ENCODE measurements at regions not wholly inside any gene's neighbourhood (a gene's known extent, or its start where the extent isn't known, plus 50 kb on each side); places are given as distances from the start of the nearest gene placed in this dataset.

DNA sequence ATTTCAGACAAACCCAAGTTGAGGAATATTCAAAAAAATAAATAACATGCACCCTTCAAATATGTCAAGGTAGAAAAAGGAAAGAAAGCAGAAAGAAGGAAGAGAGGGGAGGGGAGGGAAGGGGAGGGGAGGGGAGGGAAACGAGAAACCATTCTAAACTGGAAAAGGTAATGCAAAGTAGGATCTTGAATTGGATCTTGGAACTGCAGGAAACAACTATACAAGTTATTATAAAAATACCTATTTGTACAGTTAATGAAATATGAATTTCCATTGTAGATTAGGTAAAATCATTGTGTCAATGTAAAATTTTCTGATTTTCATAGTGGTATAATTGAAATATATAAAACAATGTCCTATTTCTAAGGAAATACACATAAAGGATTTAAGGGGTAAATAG, 668.4 kb downstream of the FAT4 start:
- no peak for DNase-seq
- Histone ChIP-seq H3K4me1 (ENCODE audit: control extremely low read depth in 1 of 4, control insufficient read depth in 4 of 4, insufficient read depth in 4 of 4, low read length in 3 of 4) (no peaks in the 10 kb centered on the region), H3K4me3 (ENCODE audit: control insufficient read depth in 1 of 7, extremely low read depth in 1 of 7, insufficient read depth in 4 of 7, low read depth in 2 of 7, low read length in 6 of 7) (no peak overlapping the region), H3K36me3 (ENCODE audit: control insufficient read depth in 4 of 4, insufficient read depth in 4 of 4, low read length in 3 of 4) (no peaks in the 10 kb centered on the region), H3K9me3 (ENCODE audit: control extremely low read depth in 1 of 5, control insufficient read depth in 4 of 5, insufficient read depth in 2 of 5, low read depth in 1 of 5, low read length in 4 of 5) (no peaks in the 10 kb centered on the region), H3K27me3 (replicated peaks in 2 of 5; ENCODE audit: control insufficient read depth in 4 of 5, insufficient read depth in 5 of 5, low read length in 4 of 5) (peaks cover 0 to 2% (median 0%) of the 10 kb centered on the region in 5 experiments), H3K27ac (ENCODE audit: insufficient read depth in 1 of 2, low read depth in 1 of 2, low read length in 2 of 2, poor library complexity in 1 of 2, severe bottlenecking in 2 of 2) (no peak overlapping the region)
- ChIA-PET POLR2A (no interaction called here), CTCF (no interaction called here)
- no CpG with 5 or more reads among the region's 1 CpG for WGBS (ENCODE audit: insufficient coverage)

DNA sequence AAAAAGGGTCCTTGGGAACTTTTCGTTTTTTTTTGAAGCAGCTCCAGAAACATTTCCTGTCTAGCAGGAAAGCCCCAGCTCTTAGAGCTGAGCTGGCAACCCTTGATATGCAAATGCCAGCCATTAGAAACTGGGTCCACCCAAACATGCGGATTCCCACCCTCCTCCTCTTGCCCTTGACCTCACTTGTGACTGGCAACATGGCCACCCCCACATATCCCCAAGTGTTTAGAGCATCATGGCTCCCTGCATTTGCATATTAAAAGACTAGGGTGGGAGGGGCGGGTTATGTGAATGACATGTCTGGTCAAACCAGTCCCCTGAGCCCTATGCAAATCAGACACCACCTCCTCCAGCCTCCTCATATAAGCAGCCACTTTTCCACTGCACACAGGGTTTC, 671.1 kb downstream of the FAT4 start:
- Histone ChIP-seq H3K36me3 (ENCODE audit: control insufficient read depth in 4 of 4, insufficient read depth in 4 of 4, low read length in 3 of 4) (no peaks in the 10 kb centered on the region), H3K27ac (ENCODE audit: insufficient read depth in 1 of 2, low read depth in 1 of 2, low read length in 2 of 2, poor library complexity in 1 of 2, severe bottlenecking in 2 of 2) (peak overlapping the region in 1 of 2 experiments; percentile 25), H3K4me3 (ENCODE audit: control insufficient read depth in 1 of 7, extremely low read depth in 1 of 7, insufficient read depth in 4 of 7, low read depth in 2 of 7, low read length in 6 of 7) (no peak overlapping the region), H3K4me1 (ENCODE audit: control extremely low read depth in 1 of 4, control insufficient read depth in 4 of 4, insufficient read depth in 4 of 4, low read length in 3 of 4) (no peaks in the 10 kb centered on the region), H3K27me3 (replicated peaks in 2 of 5; ENCODE audit: control insufficient read depth in 4 of 5, insufficient read depth in 5 of 5, low read length in 4 of 5) (no peaks in the 10 kb centered on the region), H3K9me3 (ENCODE audit: control extremely low read depth in 1 of 5, control insufficient read depth in 4 of 5, insufficient read depth in 2 of 5, low read depth in 1 of 5, low read length in 4 of 5) (no peaks in the 10 kb centered on the region)
- POLR2A ChIA-PET = no interaction called here
- CTCF ChIA-PET = no interaction called here
- peak in 2 of 3 donors; percentile 17 to 20 for DNase-seq
- WGBS (ENCODE audit: insufficient coverage) = 40% methylated on average over 1 of the region's 3 CpGs

DNA sequence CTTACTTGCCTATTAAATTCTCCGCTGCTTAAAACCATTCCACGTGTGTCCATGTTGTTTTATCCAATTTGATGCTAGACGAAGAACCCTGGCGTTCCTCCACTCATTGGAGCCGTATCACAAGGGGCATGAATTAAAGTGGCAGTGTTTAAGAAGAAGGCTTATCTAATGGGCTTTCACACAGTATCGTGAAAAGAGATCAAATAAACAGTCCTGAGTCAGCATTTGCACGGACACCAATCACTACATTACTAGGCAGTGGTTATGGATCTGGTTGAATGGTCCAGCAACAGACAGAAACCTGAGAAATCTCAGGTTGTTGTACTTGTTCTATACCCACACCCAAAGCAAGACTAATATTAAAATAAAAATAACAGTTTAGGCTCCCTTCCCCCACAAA, 671.6 kb downstream of the FAT4 start:
- ChIA-PET CTCF (no interaction called here), POLR2A (no interaction called here)
- 100% methylated on average over 5 of the region's 7 CpGs for WGBS (ENCODE audit: insufficient coverage)

DNA sequence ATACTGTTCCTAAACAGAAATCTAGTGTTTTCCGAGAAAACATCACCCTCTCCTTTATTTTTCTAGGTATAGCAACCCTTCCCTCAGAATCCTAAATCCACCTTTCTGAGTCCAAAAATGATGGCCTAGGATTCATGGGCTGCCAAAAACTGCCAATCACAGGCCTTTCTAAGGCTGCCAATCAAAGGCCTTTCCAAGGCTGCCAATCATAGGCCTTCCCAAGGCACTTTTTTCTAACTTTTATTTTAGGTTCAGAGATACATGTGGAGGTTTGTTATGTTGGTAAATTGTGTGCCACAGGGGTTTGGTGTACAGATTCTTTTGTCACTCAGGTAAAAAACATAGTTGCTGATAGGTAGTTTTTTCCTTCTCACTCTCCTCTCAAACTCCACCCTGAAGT, 673.7 kb downstream of the FAT4 start:
- no peaks in the 10 kb centered on the region for H3K27me3 ChIP-seq (replicated peaks in 2 of 5; ENCODE audit: control insufficient read depth in 4 of 5, insufficient read depth in 5 of 5, low read length in 4 of 5)
- H3K4me3 ChIP-seq (ENCODE audit: control insufficient read depth in 1 of 7, extremely low read depth in 1 of 7, insufficient read depth in 4 of 7, low read depth in 2 of 7, low read length in 6 of 7) = no peak overlapping the region
- WGBS (ENCODE audit: insufficient coverage) = 100% methylated on average over 1 of the region's 1 CpG
- ChIA-PET CTCF (no interaction called here), POLR2A (no interaction called here)
- H3K4me1 ChIP-seq (ENCODE audit: control extremely low read depth in 1 of 4, control insufficient read depth in 4 of 4, insufficient read depth in 4 of 4, low read length in 3 of 4) = no peaks in the 10 kb centered on the region
- H3K27ac ChIP-seq (ENCODE audit: insufficient read depth in 1 of 2, low read depth in 1 of 2, low read length in 2 of 2, poor library complexity in 1 of 2, severe bottlenecking in 2 of 2) = no peak overlapping the region
- H3K36me3 ChIP-seq (ENCODE audit: control insufficient read depth in 4 of 4, insufficient read depth in 4 of 4, low read length in 3 of 4) = no peaks in the 10 kb centered on the region
- DNase-seq = no peak
- no peaks in the 10 kb centered on the region for H3K9me3 ChIP-seq (ENCODE audit: control extremely low read depth in 1 of 5, control insufficient read depth in 4 of 5, insufficient read depth in 2 of 5, low read depth in 1 of 5, low read length in 4 of 5)

More for the DNA sequence above, 671.6 kb downstream of the FAT4 start:
- DNase-seq = no peak
- Histone ChIP-seq H3K36me3 (ENCODE audit: control insufficient read depth in 4 of 4, insufficient read depth in 4 of 4, low read length in 3 of 4) (no peaks in the 10 kb centered on the region), H3K27ac (ENCODE audit: insufficient read depth in 1 of 2, low read depth in 1 of 2, low read length in 2 of 2, poor library complexity in 1 of 2, severe bottlenecking in 2 of 2) (no peak overlapping the region), H3K9me3 (ENCODE audit: control extremely low read depth in 1 of 5, control insufficient read depth in 4 of 5, insufficient read depth in 2 of 5, low read depth in 1 of 5, low read length in 4 of 5) (no peaks in the 10 kb centered on the region), H3K4me3 (ENCODE audit: control insufficient read depth in 1 of 7, extremely low read depth in 1 of 7, insufficient read depth in 4 of 7, low read depth in 2 of 7, low read length in 6 of 7) (no peak overlapping the region), H3K27me3 (replicated peaks in 2 of 5; ENCODE audit: control insufficient read depth in 4 of 5, insufficient read depth in 5 of 5, low read length in 4 of 5) (no peaks in the 10 kb centered on the region), H3K4me1 (ENCODE audit: control extremely low read depth in 1 of 4, control insufficient read depth in 4 of 4, insufficient read depth in 4 of 4, low read length in 3 of 4) (no peaks in the 10 kb centered on the region)

DNA sequence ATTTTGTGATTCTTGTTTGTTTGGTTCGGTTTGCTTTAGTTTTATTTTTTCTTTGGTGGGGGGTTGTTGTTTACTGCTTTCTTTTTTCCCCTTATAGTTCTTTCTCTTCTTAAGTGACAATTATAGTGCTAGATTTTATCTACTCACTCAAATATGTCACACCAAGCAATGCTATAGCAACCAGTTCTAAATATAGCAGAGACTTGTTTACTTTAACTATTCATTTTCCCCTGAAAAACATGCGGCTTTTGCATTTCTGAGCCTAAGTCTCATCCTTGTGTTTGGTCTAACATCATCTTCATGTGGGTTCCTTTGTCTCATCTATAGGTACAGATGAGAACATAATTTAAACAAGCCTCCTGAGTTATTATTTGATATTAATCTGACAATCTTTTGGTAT, 676.6 kb downstream of the FAT4 start:
- DNase-seq = no peak
- WGBS (ENCODE audit: insufficient coverage) = no CpG with 5 or more reads among the region's 2 CpGs
- Histone ChIP-seq H3K36me3 (ENCODE audit: control insufficient read depth in 4 of 4, insufficient read depth in 4 of 4, low read length in 3 of 4) (no peaks in the 10 kb centered on the region), H3K4me3 (ENCODE audit: control insufficient read depth in 1 of 7, extremely low read depth in 1 of 7, insufficient read depth in 4 of 7, low read depth in 2 of 7, low read length in 6 of 7) (no peak overlapping the region), H3K27ac (ENCODE audit: insufficient read depth in 1 of 2, low read depth in 1 of 2, low read length in 2 of 2, poor library complexity in 1 of 2, severe bottlenecking in 2 of 2) (no peak overlapping the region), H3K9me3 (ENCODE audit: control extremely low read depth in 1 of 5, control insufficient read depth in 4 of 5, insufficient read depth in 2 of 5, low read depth in 1 of 5, low read length in 4 of 5) (no peaks in the 10 kb centered on the region), H3K4me1 (ENCODE audit: control extremely low read depth in 1 of 4, control insufficient read depth in 4 of 4, insufficient read depth in 4 of 4, low read length in 3 of 4) (no peaks in the 10 kb centered on the region), H3K27me3 (replicated peaks in 2 of 5; ENCODE audit: control insufficient read depth in 4 of 5, insufficient read depth in 5 of 5, low read length in 4 of 5) (no peaks in the 10 kb centered on the region)
- ChIA-PET CTCF (no interaction called here), POLR2A (no interaction called here)

DNA sequence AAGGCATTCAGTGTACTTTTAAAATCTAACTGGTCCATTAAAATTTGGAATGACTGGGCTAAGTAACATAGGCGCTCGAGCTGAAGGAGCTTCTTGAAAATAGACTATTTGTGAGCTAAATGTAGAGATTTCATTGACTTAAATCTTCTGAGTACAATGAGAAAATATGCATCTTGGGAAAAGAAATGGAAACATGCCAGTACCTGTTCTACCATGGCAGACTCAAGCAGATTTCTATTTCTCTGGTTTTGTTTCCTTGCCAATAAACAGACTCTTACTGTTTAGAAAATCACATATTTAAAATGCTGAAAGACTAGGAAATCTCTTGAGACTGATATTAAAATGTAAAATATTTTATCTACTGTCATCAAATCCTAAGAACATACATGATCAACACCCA, 678.1 kb downstream of the FAT4 start:
- no peak overlapping the region for H3K4me3 ChIP-seq (ENCODE audit: control insufficient read depth in 1 of 7, extremely low read depth in 1 of 7, insufficient read depth in 4 of 7, low read depth in 2 of 7, low read length in 6 of 7)
- DNase-seq = no peak
- no peaks in the 10 kb centered on the region for H3K4me1 ChIP-seq (ENCODE audit: control extremely low read depth in 1 of 4, control insufficient read depth in 4 of 4, insufficient read depth in 4 of 4, low read length in 3 of 4)
- no peaks in the 10 kb centered on the region for H3K36me3 ChIP-seq (ENCODE audit: control insufficient read depth in 4 of 4, insufficient read depth in 4 of 4, low read length in 3 of 4)
- no peak overlapping the region for H3K27ac ChIP-seq (ENCODE audit: insufficient read depth in 1 of 2, low read depth in 1 of 2, low read length in 2 of 2, poor library complexity in 1 of 2, severe bottlenecking in 2 of 2)
- no peaks in the 10 kb centered on the region for H3K9me3 ChIP-seq (ENCODE audit: control extremely low read depth in 1 of 5, control insufficient read depth in 4 of 5, insufficient read depth in 2 of 5, low read depth in 1 of 5, low read length in 4 of 5)
- WGBS (ENCODE audit: insufficient coverage) = 94% methylated on average over 2 of the region's 2 CpGs
- H3K27me3 ChIP-seq (replicated peaks in 2 of 5; ENCODE audit: control insufficient read depth in 4 of 5, insufficient read depth in 5 of 5, low read length in 4 of 5) = no peaks in the 10 kb centered on the region
- ChIA-PET POLR2A (no interaction called here), CTCF (no interaction called here)

DNA sequence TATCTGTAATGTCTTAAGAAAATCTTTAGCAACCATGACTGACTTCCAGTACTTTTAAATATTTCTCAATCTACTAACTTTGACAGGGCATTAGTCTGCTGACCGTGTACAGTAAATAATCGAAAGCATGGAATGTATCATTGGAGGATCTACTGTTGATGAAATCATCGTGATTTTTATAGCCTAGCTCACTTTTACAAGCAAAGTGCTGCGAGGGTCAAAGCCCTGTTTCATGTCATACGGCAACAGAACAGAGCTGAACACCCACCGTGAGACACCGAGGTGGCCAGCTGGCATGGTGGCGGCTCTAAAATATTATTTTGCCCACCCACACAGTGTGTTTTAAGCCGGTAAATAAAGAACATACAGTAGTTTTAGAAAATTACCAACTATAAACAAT, 679.3 kb downstream of the FAT4 start:
- Histone ChIP-seq H3K36me3 (ENCODE audit: control insufficient read depth in 4 of 4, insufficient read depth in 4 of 4, low read length in 3 of 4) (no peaks in the 10 kb centered on the region), H3K4me1 (ENCODE audit: control extremely low read depth in 1 of 4, control insufficient read depth in 4 of 4, insufficient read depth in 4 of 4, low read length in 3 of 4) (no peaks in the 10 kb centered on the region), H3K9me3 (ENCODE audit: control extremely low read depth in 1 of 5, control insufficient read depth in 4 of 5, insufficient read depth in 2 of 5, low read depth in 1 of 5, low read length in 4 of 5) (no peaks in the 10 kb centered on the region), H3K27ac (ENCODE audit: insufficient read depth in 1 of 2, low read depth in 1 of 2, low read length in 2 of 2, poor library complexity in 1 of 2, severe bottlenecking in 2 of 2) (no peak overlapping the region), H3K4me3 (ENCODE audit: control insufficient read depth in 1 of 7, extremely low read depth in 1 of 7, insufficient read depth in 4 of 7, low read depth in 2 of 7, low read length in 6 of 7) (no peak overlapping the region), H3K27me3 (replicated peaks in 2 of 5; ENCODE audit: control insufficient read depth in 4 of 5, insufficient read depth in 5 of 5, low read length in 4 of 5) (no peaks in the 10 kb centered on the region)
- 99% methylated on average over 7 of the region's 9 CpGs for WGBS (ENCODE audit: insufficient coverage)
- ChIA-PET CTCF (no interaction called here), POLR2A (interaction anchor here (0.7 kb wide), 1 partner anchor 58 kb away, joined by 3 read pairs; no protein-coding TSS in a partner anchor)
- no peak for DNase-seq
